Endothelial cell of umbilical vein (primary cell): ENCODE measurements at regions not wholly inside any gene's neighbourhood (a gene's known extent, or its start where the extent isn't known, plus 50 kb on each side); places are given as distances from the start of the nearest gene placed in this dataset.

ENCODE experiments used
- BruUV-seq: library from RNA; stranded (reverse); fragments of 400-500 nt; replicated peaks from 2 replicates; lab custom pipeline; 2021; lab: Mats Ljungman, UMichigan
- CTCF ChIA-PET: fragments of 300-600, 350-600 bp; sonication (Branson Sonifier 250); formaldehyde crosslinking; loops from one replicate; lab custom pipeline; 2021; ENCODE audit warnings: antibody characterized with exemption, inconsistent platforms; lab: Charles Lee
- POLR2A ChIA-PET: fragments of 300-600, 350-600 bp; sonication (Branson Sonifier 250); formaldehyde crosslinking; loops from one replicate; lab custom pipeline; 2021; ENCODE audit warnings: antibody characterized with exemption, inconsistent platforms; lab: Charles Lee
- DNase-seq: peaks from one replicate; pipeline ENCODE4 v3.0.0-alpha.2; 2011; ENCODE audit warnings: low read depth, low spot score
- FAIRE-seq: peaks from 2 replicates; lab custom pipeline; 2011; peaks lifted over from hg19 to GRCh38; lab: Jason Lieb, UNC
- H2AFZ ChIP-seq: 2 replicates; pipeline ENCODE4 v1.6.0; 2012; ENCODE audit warnings: low read depth, low read length, control low read depth, inconsistent platforms
- H3K27ac ChIP-seq: 2 replicates; pipeline ENCODE4 v1.5.1; 2011; ENCODE audit warnings: low read depth, mild to moderate bottlenecking, control low read depth, low read length, moderate library complexity; ENCODE audit not compliant: insufficient read depth
- H3K27me3 ChIP-seq, 2 experiments: 2 replicates each; pipeline versions ENCODE4 v1.6.0 to v1.6.1; 2011; ENCODE audit warnings: low read length in 2 of 2, mixed read lengths in 1 of 2; ENCODE audit not compliant: control insufficient read depth in 2 of 2, insufficient read depth in 2 of 2
- H3K36me3 ChIP-seq, 2 experiments: 2 replicates in 1 of 2; 3 replicates in 1 of 2; pipeline ENCODE4 v1.5.1; 2011; ENCODE audit warnings: low read length in 2 of 2, mild to moderate bottlenecking in 1 of 2, moderate library complexity in 1 of 2; ENCODE audit not compliant: control insufficient read depth in 2 of 2, insufficient read depth in 2 of 2; ENCODE audit errors: extremely low read depth in 1 of 2
- H3K4me1 ChIP-seq: 3 replicates; pipeline ENCODE4 v1.5.1; 2011; ENCODE audit warnings: mild to moderate bottlenecking, low read length; ENCODE audit not compliant: control insufficient read depth, insufficient read depth; ENCODE audit errors: extremely low read depth
- H3K4me2 ChIP-seq: 2 replicates; pipeline ENCODE4 v1.6.1; 2011; ENCODE audit warnings: low read length, control low read depth, mixed read lengths; ENCODE audit not compliant: insufficient read depth
- H3K4me3 ChIP-seq, 3 experiments: fragments of 200-600 bp in 1 of 3; sonication (generic), shearing (Covaris generic) in 1 of 3; replicated peaks in 1 of 3; 2 replicates each; pipeline ENCODE4 v1.5.1; 2011 to 2016; ENCODE audit warnings: control low read depth in 3 of 3, low read length in 3 of 3, mild to moderate bottlenecking in 2 of 3, inconsistent platforms in 1 of 3, low read depth in 1 of 3, moderate library complexity in 1 of 3; ENCODE audit not compliant: insufficient read depth in 1 of 3
- H3K79me2 ChIP-seq: 2 replicates; pipeline ENCODE4 v1.6.0; 2012; ENCODE audit warnings: low read length, inconsistent platforms; ENCODE audit not compliant: control insufficient read depth, insufficient read depth
- H3K9ac ChIP-seq: replicated peaks from 2 replicates; pipeline ENCODE3; 2011; ENCODE audit warnings: low read length, control low read depth; ENCODE audit not compliant: insufficient read depth; ENCODE audit errors: extremely low read depth
- H3K9me1 ChIP-seq: replicated peaks from 3 replicates; pipeline ENCODE4 v1.6.0; 2011; ENCODE audit warnings: mild to moderate bottlenecking, low read length; ENCODE audit not compliant: control insufficient read depth, insufficient read depth; ENCODE audit errors: extremely low read depth
- H3K9me3 ChIP-seq: replicated peaks from 2 replicates; pipeline ENCODE4 v1.5.1; 2012; ENCODE audit warnings: low read length, inconsistent platforms; ENCODE audit not compliant: control insufficient read depth, insufficient read depth
- H4K20me1 ChIP-seq: replicated peaks from 2 replicates; pipeline ENCODE3; 2011; ENCODE audit warnings: mild to moderate bottlenecking, low read length; ENCODE audit not compliant: control insufficient read depth, insufficient read depth; ENCODE audit errors: extremely low read depth
- EZH2 ChIP-seq: IDR thresholded peaks from 2 replicates; pipeline ENCODE4 v1.6.1; 2012; ENCODE audit warnings: borderline replicate concordance, low read depth, mild to moderate bottlenecking, moderate library complexity, low read length, inconsistent platforms; ENCODE audit not compliant: severe bottlenecking
- FOS ChIP-seq: IDR thresholded peaks from 2 replicates; pipeline ENCODE4 v1.6.1; 2011; ENCODE audit warnings: mild to moderate bottlenecking, low read length, moderate library complexity, borderline replicate concordance; ENCODE audit not compliant: insufficient read depth
- GATA2 ChIP-seq: IDR thresholded peaks from 2 replicates; pipeline ENCODE4 v1.7.0; 2011; ENCODE audit warnings: low read depth, mild to moderate bottlenecking, moderate library complexity, mixed read lengths, low read length; ENCODE audit not compliant: insufficient read length, insufficient read depth
- JUN ChIP-seq: IDR thresholded peaks from 2 replicates; pipeline ENCODE4 v1.6.1; 2011; ENCODE audit warnings: borderline replicate concordance, low read depth; ENCODE audit not compliant: insufficient read length, insufficient read depth
- MYC ChIP-seq: IDR thresholded peaks from one replicate; pipeline ENCODE4 v1.6.1; 2011; ENCODE audit warnings: mild to moderate bottlenecking, low read depth, low read length
- POLR2A ChIP-seq: IDR thresholded peaks from 2 replicates; pipeline ENCODE4 v1.6.1; 2012; ENCODE audit warnings: low read depth, mild to moderate bottlenecking, control low read depth, low read length
- POLR2AphosphoS5 ChIP-seq: IDR thresholded peaks from 2 replicates; pipeline ENCODE4 v1.6.1; 2012; ENCODE audit warnings: low read depth, mild to moderate bottlenecking, control low read depth, low read length, moderate library complexity; ENCODE audit not compliant: insufficient read depth
- dilution Hi-C: fragments of 300-500 bp; cut with MboI; formaldehyde crosslinking; loops from one replicate; pipeline ENCODE4 v1.15.0; 2019; ENCODE audit warnings: low sequenced_read_pairs; ENCODE audit not compliant: extremely low pct_ligation_motif_present
- intact Hi-C: fragments of 100-400 bp; cut with micrococcal nuclease; formaldehyde crosslinking; loops from one replicate; pipeline ENCODE4 v1.10.0; 2022
- TF ChIP-seq, protein P1 (sequence below), 2 donors: IDR thresholded peaks; 1 replicate in 1 of 2; 2 replicates in 1 of 2; pipeline ENCODE4 v1.5.1; 2011; ENCODE audit warnings: low read length in 2 of 2, mild to moderate bottlenecking in 2 of 2, moderate library complexity in 2 of 2, control low read depth in 1 of 2, inconsistent platforms in 1 of 2, low read depth in 1 of 2; ENCODE audit not compliant: insufficient read depth in 1 of 2; ENCODE audit errors: extremely low read depth in 1 of 2
- TF ChIP-seq, protein P2 (sequence below): IDR thresholded peaks from 2 replicates; pipeline ENCODE4 v1.6.1; 2011; ENCODE audit not compliant: insufficient read depth, insufficient read length

DNA sequence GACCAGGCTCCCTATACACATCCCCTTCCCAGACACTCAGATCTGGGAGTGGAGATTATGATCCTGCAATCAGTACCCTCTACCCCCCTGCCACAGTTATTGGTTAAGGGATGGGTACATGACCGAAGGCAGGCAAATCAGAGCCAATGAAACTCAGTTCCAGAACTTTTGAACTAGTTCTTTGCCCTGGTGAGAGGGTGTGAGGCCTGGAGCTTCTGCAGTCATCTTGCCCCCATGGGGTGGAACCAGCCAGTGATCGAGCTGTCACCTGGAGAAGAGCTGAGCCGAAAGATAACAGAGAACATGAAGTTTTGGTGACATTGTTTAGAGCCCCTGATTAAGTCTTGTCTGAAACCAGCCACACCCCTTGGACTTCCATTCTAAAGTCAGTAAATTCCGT is 88.2 kb upstream of the DUSP5 start:
- Histone ChIP-seq H3K9ac (no peak overlapping the region), H3K36me3 (no peaks in the 10 kb centered on the region), H3K9me3 (no peaks in the 10 kb centered on the region), H3K79me2 (no peaks in the 10 kb centered on the region), H3K4me1 (peaks cover 50% of the 10 kb centered on the region), H3K27ac (peak overlapping the region; percentile 87), H3K4me2 (no peak overlapping the region), H3K4me3 (no peak overlapping the region), H3K27me3 (no peaks in the 10 kb centered on the region), H3K9me1 (no peaks in the 10 kb centered on the region), H2AFZ (peak overlapping the region; percentile 10), H4K20me1 (no peaks in the 10 kb centered on the region)
- intact Hi-C loops (no loop called here), dilution Hi-C loops (no loop called here)
- DNase-seq (no peak), FAIRE-seq (no peak)
- no TSS peak for BruUV-seq
- TF ChIP-seq, protein P1, sequence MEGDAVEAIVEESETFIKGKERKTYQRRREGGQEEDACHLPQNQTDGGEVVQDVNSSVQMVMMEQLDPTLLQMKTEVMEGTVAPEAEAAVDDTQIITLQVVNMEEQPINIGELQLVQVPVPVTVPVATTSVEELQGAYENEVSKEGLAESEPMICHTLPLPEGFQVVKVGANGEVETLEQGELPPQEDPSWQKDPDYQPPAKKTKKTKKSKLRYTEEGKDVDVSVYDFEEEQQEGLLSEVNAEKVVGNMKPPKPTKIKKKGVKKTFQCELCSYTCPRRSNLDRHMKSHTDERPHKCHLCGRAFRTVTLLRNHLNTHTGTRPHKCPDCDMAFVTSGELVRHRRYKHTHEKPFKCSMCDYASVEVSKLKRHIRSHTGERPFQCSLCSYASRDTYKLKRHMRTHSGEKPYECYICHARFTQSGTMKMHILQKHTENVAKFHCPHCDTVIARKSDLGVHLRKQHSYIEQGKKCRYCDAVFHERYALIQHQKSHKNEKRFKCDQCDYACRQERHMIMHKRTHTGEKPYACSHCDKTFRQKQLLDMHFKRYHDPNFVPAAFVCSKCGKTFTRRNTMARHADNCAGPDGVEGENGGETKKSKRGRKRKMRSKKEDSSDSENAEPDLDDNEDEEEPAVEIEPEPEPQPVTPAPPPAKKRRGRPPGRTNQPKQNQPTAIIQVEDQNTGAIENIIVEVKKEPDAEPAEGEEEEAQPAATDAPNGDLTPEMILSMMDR (IDR thresholded peaks at IDR 0.05; ENCODE audit: extremely low read depth in 1 of 2, insufficient read depth in 1 of 2, low read depth in 1 of 2, low read length in 2 of 2) = no peak
- no peak for TF ChIP-seq GATA2
- ChIA-PET POLR2A (interaction anchor here (0.6 to 2.1 kb wide), 2 partner anchors 10 to 11 kb away, joined by 3 to 8 read pairs; no protein-coding TSS in a partner anchor), CTCF (interaction anchor here (2.1 to 5.0 kb wide), 3 partner anchors 10 to 56 kb away, joined by 6 to 49 read pairs (median 16); no protein-coding TSS in a partner anchor)

DNA sequence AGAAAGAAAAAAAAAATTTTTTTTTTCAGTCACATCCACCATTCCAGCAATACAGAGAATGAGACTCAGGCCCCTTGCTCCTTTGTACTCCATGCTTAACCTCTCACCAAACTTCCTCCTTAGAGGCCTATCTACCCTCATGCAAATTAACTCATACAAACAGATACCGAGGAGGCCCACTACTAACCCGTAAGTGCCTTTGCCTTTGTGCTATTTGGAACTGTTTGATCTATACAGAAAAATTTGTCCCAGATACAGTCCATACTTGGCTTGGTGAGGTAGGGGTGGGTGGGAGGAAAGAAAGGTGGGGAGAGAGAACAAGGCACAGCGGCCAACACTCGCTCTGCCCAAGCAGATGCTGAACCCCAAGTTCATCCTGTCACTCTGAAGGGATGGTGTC is 87.8 kb upstream of the DUSP5 start:
- FAIRE-seq (peak; percentile 66), DNase-seq (no peak)
- TF ChIP-seq, protein P1 (IDR thresholded peaks at IDR 0.05; ENCODE audit: extremely low read depth in 1 of 2, insufficient read depth in 1 of 2, low read depth in 1 of 2, low read length in 2 of 2) = no peak
- TF ChIP-seq GATA2 = no peak
- TF ChIP-seq JUN = no peak
- TF ChIP-seq MYC = no peak
- no peak for TF ChIP-seq EZH2
- TF ChIP-seq POLR2A = no peak
- no peak for TF ChIP-seq POLR2AphosphoS5
- TF ChIP-seq FOS = no peak
- TF ChIP-seq, protein P2, sequence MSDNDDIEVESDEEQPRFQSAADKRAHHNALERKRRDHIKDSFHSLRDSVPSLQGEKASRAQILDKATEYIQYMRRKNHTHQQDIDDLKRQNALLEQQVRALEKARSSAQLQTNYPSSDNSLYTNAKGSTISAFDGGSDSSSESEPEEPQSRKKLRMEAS = no peak
- no peaks in the 10 kb centered on the region for H3K27me3 ChIP-seq
- CTCF ChIA-PET = interaction anchor here (1.1 to 5.0 kb wide), 5 partner anchors 11 to 91 kb away, joined by 3 to 49 read pairs (median 6); no protein-coding TSS in a partner anchor
- H3K79me2 ChIP-seq = no peaks in the 10 kb centered on the region
- no peaks in the 10 kb centered on the region for H3K9me1 ChIP-seq
- dilution Hi-C loops = no loop called here
- H3K4me1 ChIP-seq = peaks cover 54% of the 10 kb centered on the region
- intact Hi-C loops = loop anchor here (1.0 to 5.0 kb wide), 4 partner anchors 11 to 87 kb away; partner anchors contain the start of gene DUSP5
- POLR2A ChIA-PET = interaction anchor here (0.6 to 1.5 kb wide), 2 partner anchors 11 to 94 kb away, joined by 3 to 4 read pairs; no protein-coding TSS in a partner anchor
- H3K4me3 ChIP-seq = no peak overlapping the region
- H3K4me2 ChIP-seq = peak overlapping the region; percentile 6
- TSS peak; percentile 76 for BruUV-seq
- H3K36me3 ChIP-seq = no peaks in the 10 kb centered on the region
- no peak overlapping the region for H2AFZ ChIP-seq
- H3K9me3 ChIP-seq = no peaks in the 10 kb centered on the region
- no peaks in the 10 kb centered on the region for H4K20me1 ChIP-seq
- H3K9ac ChIP-seq = peak overlapping the region; percentile 40
- peak overlapping the region; percentile 87 for H3K27ac ChIP-seq
